PFSK-1 (cell line): ENCODE measurements at regions not wholly inside any gene's neighbourhood (a gene's known extent, or its start where the extent isn't known, plus 50 kb on each side); places are given as distances from the start of the nearest gene placed in this dataset.

Source experiments
- FOXP2 ChIP-seq: optimal IDR thresholded peaks from 2 replicates; pipeline ENCODE3; 2011; ENCODE audit warnings: borderline replicate concordance, control low read depth, inconsistent platforms; ENCODE audit not compliant: insufficient read depth; ENCODE audit errors: extremely low read length, extremely low read depth
- POLR2AphosphoS5 ChIP-seq: IDR thresholded peaks from 2 replicates; pipeline ENCODE4 v1.6.1; 2012; ENCODE audit warnings: low read depth, mild to moderate bottlenecking, control low read depth, low read length, moderate library complexity
- REST ChIP-seq, 2 experiments: IDR thresholded peaks; 2 replicates each; pipeline versions ENCODE4 v1.6.1 to v1.8.0; 2011 to 2012; ENCODE audit warnings: low read depth in 2 of 2, low read length in 2 of 2, control low read depth in 1 of 2, inconsistent platforms in 1 of 2, mild to moderate bottlenecking in 1 of 2, moderate library complexity in 1 of 2; ENCODE audit not compliant: insufficient read depth in 1 of 2
- SIN3A ChIP-seq: IDR thresholded peaks from 2 replicates; pipeline ENCODE4 v1.6.1; 2012; ENCODE audit warnings: mild to moderate bottlenecking, low read length, moderate library complexity, borderline replicate concordance; ENCODE audit not compliant: insufficient read depth
- TAF1 ChIP-seq: IDR thresholded peaks from 2 replicates; pipeline ENCODE4 v1.6.1; 2012; ENCODE audit warnings: low read length, control low read depth, borderline replicate concordance; ENCODE audit not compliant: insufficient read depth

GRCh38 chr18:25516747-25517498 lies 165.0 kb upstream of the ZNF521 start:
- TF ChIP-seq REST (IDR thresholded peaks at IDR 0.05; ENCODE audit: insufficient read depth in 1 of 2, low read depth in 2 of 2, low read length in 2 of 2) (no peak), SIN3A (no peak), POLR2AphosphoS5 (no peak), FOXP2 (no peak), TAF1 (no peak)

- TF ChIP-seq FOXP2: no peak
- TF ChIP-seq SIN3A: no peak
- no peak for TF ChIP-seq REST (IDR thresholded peaks at IDR 0.05; ENCODE audit: insufficient read depth in 1 of 2, low read depth in 2 of 2, low read length in 2 of 2)
- TF ChIP-seq POLR2AphosphoS5: no peak
- TF ChIP-seq TAF1: no peak
Measured at GRCh38 chr18:25516121-25516520, 164.2 kb upstream of the ZNF521 start.

DNA sequence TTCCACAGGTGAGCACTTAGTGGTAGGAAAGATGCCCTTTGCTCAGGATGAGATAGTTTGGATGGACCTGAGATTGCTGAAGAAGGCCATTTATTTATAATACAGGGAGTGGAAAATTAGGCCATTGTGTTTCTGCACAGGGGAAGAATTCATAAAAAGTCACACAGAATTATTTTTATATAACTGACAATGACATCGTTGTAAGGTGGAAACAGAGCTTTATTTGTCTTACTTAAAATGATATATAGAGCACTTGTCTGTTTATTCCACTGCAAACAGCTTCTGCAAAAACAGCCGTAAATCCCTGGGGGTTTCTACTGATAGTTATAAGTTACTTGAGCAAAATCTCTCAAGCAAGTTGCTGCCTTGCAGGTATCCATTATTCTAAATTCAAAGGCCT lies 158.1 kb upstream of the ZNF521 start:
- TF ChIP-seq TAF1: no peak
- TF ChIP-seq SIN3A: no peak
- no peak for TF ChIP-seq POLR2AphosphoS5
- no peak for TF ChIP-seq FOXP2
- no peak for TF ChIP-seq REST (IDR thresholded peaks at IDR 0.05; ENCODE audit: insufficient read depth in 1 of 2, low read depth in 2 of 2, low read length in 2 of 2)

DNA sequence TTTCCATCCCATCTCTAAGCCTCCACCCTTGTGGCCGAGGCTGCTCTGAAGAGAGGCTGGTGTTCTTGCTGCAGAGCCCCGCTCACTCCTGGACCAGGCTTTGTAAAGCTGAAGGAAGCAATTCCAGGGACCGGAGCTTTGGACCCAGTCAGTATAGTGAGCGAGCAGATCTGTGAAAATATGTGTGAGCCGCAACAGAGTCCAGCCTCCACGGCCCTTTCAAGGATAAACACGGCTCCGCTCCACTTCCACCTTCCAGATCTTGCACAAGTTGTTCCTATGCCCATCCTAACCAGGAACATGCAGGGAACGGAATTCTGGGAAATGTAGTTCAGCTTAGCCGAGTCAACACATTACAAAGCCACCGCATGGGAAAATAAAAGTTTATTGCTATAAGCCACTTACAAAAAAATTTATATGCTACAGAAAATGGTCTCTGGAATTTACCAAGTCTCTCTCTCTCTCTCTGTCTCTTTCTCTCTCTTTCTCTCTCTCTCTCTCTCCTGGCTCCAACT lies 151.7 kb upstream of the ZNF521 start:
- TF ChIP-seq FOXP2: peak; percentile 21
- no peak for TF ChIP-seq TAF1
- peak; percentile 35; the same call in 1 of the 2 replicates for TF ChIP-seq POLR2AphosphoS5
- no peak for TF ChIP-seq SIN3A
- TF ChIP-seq REST (IDR thresholded peaks at IDR 0.05; ENCODE audit: insufficient read depth in 1 of 2, low read depth in 2 of 2, low read length in 2 of 2): no peak
